ENCODE measurements at regions not wholly inside any gene's neighbourhood (a gene's known extent, or its start where the extent isn't known, plus 50 kb on each side); places are given as distances from the start of the nearest gene placed in this dataset.

- H3K9me3 ChIP-seq (ENCODE audit: control insufficient read depth, insufficient read depth, low read length) = no peaks in the 10 kb centered on the region
- DNase-seq (ENCODE audit: low read depth, low spot score) = no peak
- POLR2A ChIA-PET = no interaction called here
- TF ChIP-seq CTCF (IDR thresholded peaks at IDR 0.05; ENCODE audit: low read depth, low read length) = no peak
- no peak overlapping the region for H3K4me3 ChIP-seq (ENCODE audit: low read depth, low read length)
- CTCF ChIA-PET = no interaction called here
- no peaks in the 10 kb centered on the region for H3K27me3 ChIP-seq (ENCODE audit: control insufficient read depth, insufficient read depth, low read length)
- H3K27ac ChIP-seq (ENCODE audit: low read depth, low read length) = no peak overlapping the region
Observed at GRCh38 chr13:99819967-99820366, 151.6 kb downstream of the ZIC5 start.

GRCh38 chr13:99816321-99816720, 155.2 kb downstream of the ZIC5 start:
- ChIA-PET CTCF (no interaction called here), POLR2A (no interaction called here)
- no peak for DNase-seq (ENCODE audit: low read depth, low spot score)
- Histone ChIP-seq H3K9me3 (ENCODE audit: control insufficient read depth, insufficient read depth, low read length) (no peaks in the 10 kb centered on the region), H3K4me3 (ENCODE audit: low read depth, low read length) (no peak overlapping the region), H3K27ac (ENCODE audit: low read depth, low read length) (no peak overlapping the region), H3K27me3 (ENCODE audit: control insufficient read depth, insufficient read depth, low read length) (peaks cover 5% of the 10 kb centered on the region)
- TF ChIP-seq CTCF (IDR thresholded peaks at IDR 0.05; ENCODE audit: low read depth, low read length) = no peak

- no peak for DNase-seq (ENCODE audit: low read depth, low spot score)
- Histone ChIP-seq H3K27ac (ENCODE audit: low read depth, low read length) (no peak overlapping the region), H3K27me3 (ENCODE audit: control insufficient read depth, insufficient read depth, low read length) (peaks cover 5% of the 10 kb centered on the region), H3K4me3 (ENCODE audit: low read depth, low read length) (no peak overlapping the region), H3K9me3 (ENCODE audit: control insufficient read depth, insufficient read depth, low read length) (no peaks in the 10 kb centered on the region)
- no peak for TF ChIP-seq CTCF (IDR thresholded peaks at IDR 0.05; ENCODE audit: low read depth, low read length)
- ChIA-PET POLR2A (no interaction called here), CTCF (no interaction called here)
Observed at GRCh38 chr13:99813336-99814095, 158.1 kb downstream of the ZIC5 start.

GRCh38 chr13:99812625-99813024, 158.9 kb downstream of the ZIC5 start:
- TF ChIP-seq CTCF (IDR thresholded peaks at IDR 0.05; ENCODE audit: low read depth, low read length) = no peak
- Histone ChIP-seq H3K4me3 (ENCODE audit: low read depth, low read length) (no peak overlapping the region), H3K27ac (ENCODE audit: low read depth, low read length) (no peak overlapping the region), H3K27me3 (ENCODE audit: control insufficient read depth, insufficient read depth, low read length) (peaks cover 5% of the 10 kb centered on the region), H3K9me3 (ENCODE audit: control insufficient read depth, insufficient read depth, low read length) (no peaks in the 10 kb centered on the region)
- ChIA-PET CTCF (no interaction called here), POLR2A (no interaction called here)
- DNase-seq (ENCODE audit: low read depth, low spot score) = no peak

- Histone ChIP-seq H3K27me3 (ENCODE audit: control insufficient read depth, insufficient read depth, low read length) (peaks cover 5% of the 10 kb centered on the region), H3K4me3 (ENCODE audit: low read depth, low read length) (no peak overlapping the region), H3K27ac (ENCODE audit: low read depth, low read length) (no peak overlapping the region), H3K9me3 (ENCODE audit: control insufficient read depth, insufficient read depth, low read length) (no peaks in the 10 kb centered on the region)
- no peak for DNase-seq (ENCODE audit: low read depth, low spot score)
- ChIA-PET POLR2A (no interaction called here), CTCF (no interaction called here)
- TF ChIP-seq CTCF (IDR thresholded peaks at IDR 0.05; ENCODE audit: low read depth, low read length) = no peak
Observed at GRCh38 chr13:99811067-99811700, 160.4 kb downstream of the ZIC5 start.
